H1 (cell line): ENCODE measurements at regions not wholly inside any gene's neighbourhood (a gene's known extent, or its start where the extent isn't known, plus 50 kb on each side); places are given as distances from the start of the nearest gene placed in this dataset.

Source experiments
- CTCF ChIA-PET: fragments of 300-600 bp; sonication (Branson Sonifier 250); formaldehyde crosslinking; loops from one replicate; lab custom pipeline; 2021; ENCODE audit not compliant: partially characterized antibody; lab: Charles Lee
- POLR2A ChIA-PET: fragments of 300-600 bp; sonication (Branson Sonifier 250); formaldehyde crosslinking; loops from one replicate; lab custom pipeline; 2021; ENCODE audit warnings: inconsistent platforms; ENCODE audit not compliant: partially characterized antibody; lab: Charles Lee
- DNase-seq, 2 experiments: peaks; one replicate each; pipeline versions ENCODE4 v3.0.0 to v3.0.0-alpha.2; 2010 to 2022; ENCODE audit warnings: low spot score in 2 of 2, low read depth in 1 of 2, mixed read lengths in 1 of 2
- FAIRE-seq: peaks from 2 replicates; lab custom pipeline; 2011; peaks lifted over from hg19 to GRCh38; lab: Jason Lieb, UNC
- H2AFZ ChIP-seq: 2 replicates; pipeline ENCODE4 v1.8.1; 2012; ENCODE audit warnings: low read length, inconsistent platforms
- H2AK5ac ChIP-seq: 2 replicates; pipeline ENCODE4 v1.6.1; 2013; ENCODE audit warnings: low read depth, low read length
- H2BK120ac ChIP-seq: replicated peaks from 2 replicates; pipeline ENCODE3; 2013; ENCODE audit warnings: low read depth, low read length, inconsistent platforms
- H2BK12ac ChIP-seq: 2 replicates; pipeline ENCODE4 v1.6.1; 2013; ENCODE audit warnings: low read depth, low read length
- H2BK15ac ChIP-seq: 2 replicates; pipeline ENCODE4 v1.6.1; 2013; ENCODE audit warnings: low read length
- H2BK20ac ChIP-seq: 2 replicates; pipeline ENCODE4 v1.6.1; 2013; ENCODE audit warnings: low read length
- H2BK5ac ChIP-seq: 2 replicates; pipeline ENCODE4 v1.6.1; 2013; ENCODE audit warnings: low read depth, low read length
- H3K14ac ChIP-seq: 2 replicates; pipeline ENCODE4 v1.6.1; 2013; ENCODE audit warnings: inconsistent platforms; ENCODE audit not compliant: insufficient read length
- H3K18ac ChIP-seq: 2 replicates; pipeline ENCODE4 v1.6.1; 2013; ENCODE audit warnings: low read length; ENCODE audit errors: extremely low read depth
- H3K23ac ChIP-seq: 2 replicates; pipeline ENCODE4 v1.6.1; 2013; ENCODE audit warnings: inconsistent platforms; ENCODE audit not compliant: insufficient read length
- H3K23me2 ChIP-seq: 2 replicates; pipeline ENCODE4 v1.6.1; 2013; ENCODE audit warnings: low read depth, low read length
- H3K27ac ChIP-seq: 2 replicates; pipeline ENCODE4 v1.6.1; 2011; ENCODE audit warnings: low read depth, low read length, inconsistent platforms
- H3K27me3 ChIP-seq, 4 experiments: replicated peaks in 1 of 4; 1 replicate in 1 of 4; 2 replicates in 3 of 4; pipeline versions ENCODE4 v1.6.1 to v1.8.1; 2011 to 2013; ENCODE audit warnings: low read length in 3 of 4, mild to moderate bottlenecking in 3 of 4, inconsistent platforms in 2 of 4, mixed read lengths in 2 of 4, moderate library complexity in 1 of 4; ENCODE audit not compliant: control insufficient read depth in 3 of 4, insufficient read depth in 3 of 4; ENCODE audit errors: extremely low read depth in 1 of 4
- H3K36me3 ChIP-seq, 4 experiments: 2 replicates each; pipeline versions ENCODE4 v1.6.1 to v1.8.1; 2011 to 2013; ENCODE audit warnings: mild to moderate bottlenecking in 4 of 4, low read length in 3 of 4, moderate library complexity in 2 of 4, control low read depth in 1 of 4, inconsistent platforms in 1 of 4; ENCODE audit not compliant: insufficient read depth in 4 of 4, control insufficient read depth in 2 of 4
- H3K4ac ChIP-seq: replicated peaks from 2 replicates; pipeline ENCODE3; 2013; ENCODE audit warnings: low read length, low read depth, mixed read lengths, inconsistent platforms; ENCODE audit not compliant: insufficient read length
- H3K4me1 ChIP-seq, 4 experiments: replicated peaks in 1 of 4; 1 replicate in 1 of 4; 2 replicates in 3 of 4; pipeline versions ENCODE4 v1.6.1 to v1.8.1; 2011 to 2013; ENCODE audit warnings: low read length in 3 of 4, inconsistent platforms in 2 of 4, mixed read lengths in 1 of 4; ENCODE audit not compliant: insufficient read depth in 4 of 4, control insufficient read depth in 3 of 4
- H3K4me2 ChIP-seq, 2 experiments: 2 replicates each; pipeline versions ENCODE4 v1.6.1 to v1.8.1; 2011 to 2013; ENCODE audit warnings: low read depth in 2 of 2, low read length in 2 of 2, control low read depth in 1 of 2, inconsistent platforms in 1 of 2, mild to moderate bottlenecking in 1 of 2; ENCODE audit not compliant: insufficient read depth in 1 of 2
- H3K4me3 ChIP-seq, 4 experiments: fragments of 200-600, 300-600 bp in 1 of 4; sonication (generic), shearing (Covaris generic), sonication (Bioruptor Twin) in 1 of 4; 2 replicates each; pipeline versions ENCODE4 v1.5.1 to v1.8.1; 2011 to 2016; ENCODE audit warnings: low read length in 4 of 4, low read depth in 3 of 4, control low read depth in 2 of 4, inconsistent platforms in 2 of 4, mild to moderate bottlenecking in 2 of 4, mixed read lengths in 1 of 4, moderate library complexity in 1 of 4; ENCODE audit not compliant: insufficient read depth in 2 of 4; ENCODE audit errors: extremely low read depth in 1 of 4
- H3K56ac ChIP-seq: replicated peaks from 2 replicates; pipeline ENCODE3; 2013; ENCODE audit warnings: low read depth, mild to moderate bottlenecking, mixed read lengths, low read length, inconsistent platforms; ENCODE audit not compliant: insufficient read length
- H3K79me1 ChIP-seq: 2 replicates; pipeline ENCODE4 v1.6.1; 2013; ENCODE audit warnings: low read depth, low read length, control low read depth
- H3K79me2 ChIP-seq, 2 experiments: 2 replicates each; pipeline versions ENCODE4 v1.6.1 to v1.8.1; 2012 to 2013; ENCODE audit warnings: low read length in 2 of 2, mild to moderate bottlenecking in 2 of 2, inconsistent platforms in 1 of 2; ENCODE audit not compliant: insufficient read depth in 2 of 2, control insufficient read depth in 1 of 2
- H3K9ac ChIP-seq, 4 experiments: replicated peaks in 1 of 4; 1 replicate in 1 of 4; 2 replicates in 3 of 4; pipeline versions ENCODE4 v1.6.1 to v1.8.1; 2011 to 2013; ENCODE audit warnings: low read depth in 3 of 4, low read length in 3 of 4, control low read depth in 2 of 4, mild to moderate bottlenecking in 2 of 4, moderate library complexity in 2 of 4, inconsistent platforms in 1 of 4; ENCODE audit errors: extremely low read depth in 1 of 4
- H3K9me3 ChIP-seq, 2 experiments: 2 replicates each; pipeline versions ENCODE4 v1.6.1 to v1.8.1; 2012 to 2013; ENCODE audit warnings: mild to moderate bottlenecking in 2 of 2, moderate library complexity in 2 of 2, control low read depth in 1 of 2, inconsistent platforms in 1 of 2, low read depth in 1 of 2, low read length in 1 of 2, mixed read lengths in 1 of 2; ENCODE audit not compliant: insufficient read depth in 2 of 2
- H4K20me1 ChIP-seq, 2 experiments: replicated peaks in 1 of 2; 2 replicates each; pipeline versions ENCODE3 to v1.8.1; 2011 to 2013; ENCODE audit warnings: inconsistent platforms in 2 of 2, low read length in 2 of 2, mild to moderate bottlenecking in 1 of 2; ENCODE audit not compliant: insufficient read depth in 2 of 2, control insufficient read depth in 1 of 2
- H4K5ac ChIP-seq: 2 replicates; pipeline ENCODE4 v1.6.1; 2013; ENCODE audit warnings: low read length, low read depth, mixed read lengths, inconsistent platforms; ENCODE audit not compliant: insufficient read length
- H4K8ac ChIP-seq: 2 replicates; pipeline ENCODE4 v1.8.0; 2013; ENCODE audit warnings: mild to moderate bottlenecking, moderate library complexity, low read length, inconsistent platforms; ENCODE audit not compliant: insufficient read depth; ENCODE audit errors: extremely low read depth
- H4K91ac ChIP-seq: replicated peaks from 2 replicates; pipeline ENCODE3; 2013; ENCODE audit warnings: low read length, mixed read lengths, inconsistent platforms; ENCODE audit not compliant: insufficient read length
- BACH1 ChIP-seq: IDR thresholded peaks from 2 replicates; pipeline ENCODE4 v1.6.1; 2012; ENCODE audit warnings: low read length, improper control_type of control experiment
- BRCA1 ChIP-seq: IDR thresholded peaks from 2 replicates; pipeline ENCODE4 v1.6.1; 2012; ENCODE audit warnings: low read depth, low read length, improper control_type of control experiment
- RFX5 ChIP-seq: IDR thresholded peaks from 2 replicates; pipeline ENCODE4 v1.6.1; 2011; ENCODE audit warnings: low read depth, low read length, improper control_type of control experiment, borderline replicate concordance
- SP1 ChIP-seq: IDR thresholded peaks from 2 replicates; pipeline ENCODE4 v1.6.1; 2011; ENCODE audit warnings: low read depth, low read length
- SP4 ChIP-seq: IDR thresholded peaks from 2 replicates; pipeline ENCODE4 v1.6.1; 2012; ENCODE audit warnings: low read length, inconsistent platforms
- WGBS, 2 experiments: shearing (Covaris generic) in 1 of 2; methylation state at CpG; one replicate each; pipeline versions ENCODE4 v1.1.6 to v1.1.7; 2013 to 2015; ENCODE audit warnings: low lambda C conversion rate in 2 of 2, mixed read lengths in 2 of 2, inconsistent platforms in 1 of 2, low coverage in 1 of 2, missing lambda C conversion rate in 1 of 2; ENCODE audit not compliant: insufficient replicate concordance in 2 of 2, insufficient coverage in 1 of 2, insufficient read length in 1 of 2; ENCODE audit errors: extremely low coverage in 1 of 2, missing lambda C conversion rate in 1 of 2; 5-methylcytosine and 5-hydroxymethylcytosine counted together

GRCh38 chr1:5053744-5054143 is 399.3 kb downstream of the AJAP1 start:
- H4K5ac ChIP-seq = no peak overlapping the region
- H3K14ac ChIP-seq = no peak overlapping the region
- peak overlapping the region; percentile 64; the same call in 1 of the 2 replicates for H2AFZ ChIP-seq
- H3K79me2 ChIP-seq = no peaks in the 10 kb centered on the region
- H4K20me1 ChIP-seq = no peaks in the 10 kb centered on the region
- H3K18ac ChIP-seq = no peak overlapping the region; the same call in 1 of the 2 replicates
- CTCF ChIA-PET = interaction anchor here (0.9 to 1.5 kb wide), 2 partner anchors 46 to 403 kb away, joined by 4 read pairs; no protein-coding TSS in a partner anchor
- H4K91ac ChIP-seq = no peak overlapping the region
- no peak overlapping the region for H3K4me3 ChIP-seq
- no peak overlapping the region for H2AK5ac ChIP-seq
- H2BK15ac ChIP-seq = no peak overlapping the region
- no peak overlapping the region for H3K4ac ChIP-seq
- no peak overlapping the region for H3K56ac ChIP-seq
- H3K9me3 ChIP-seq = no peaks in the 10 kb centered on the region; a peak in 1 of 4 replicates
- no peak overlapping the region for H3K9ac ChIP-seq
- H3K79me1 ChIP-seq = no peaks in the 10 kb centered on the region
- DNase-seq = no peak
- POLR2A ChIA-PET = no interaction called here
- H2BK5ac ChIP-seq = no peak overlapping the region
- H3K27ac ChIP-seq = no peak overlapping the region
- H3K27me3 ChIP-seq = no peaks in the 10 kb centered on the region
- H3K23me2 ChIP-seq = no peaks in the 10 kb centered on the region
- peak; percentile 50 for FAIRE-seq
- H2BK12ac ChIP-seq = no peak overlapping the region
- H2BK20ac ChIP-seq = peak overlapping the region; percentile 21; the same call in 1 of the 2 replicates
- TF ChIP-seq SP4 (no peak), BACH1 (no peak), BRCA1 (no peak), RFX5 (no peak), SP1 (peak; percentile 59; the same call in 1 of the 2 replicates)
- TF ChIP-seq, all 59 proteins: peak for 1
- Histone ChIP-seq H3K36me3 (no peaks in the 10 kb centered on the region), H3K23ac (no peak overlapping the region), H3K4me2 (0 out of 4 replicates have a peak overlapping the region, but pooled peaks of 1 of the 2 experiments have one; percentile 6), H2BK120ac (no peak overlapping the region), H3K4me1 (peaks cover 0 to 9% (median 2%) of the 10 kb centered on the region in 4 experiments; a peak in 3 of 7 replicates), H4K8ac (no peak overlapping the region)
- 77% methylated on average over 3 of the region's 3 CpGs; no CpG with 5 or more reads in 1 of the 2 experiments for WGBS, 2 experiments
